Posterior vena cava (tissue), 2 donors: ENCODE measurements at regions not wholly inside any gene's neighbourhood (a gene's known extent, or its start where the extent isn't known, plus 50 kb on each side); places are given as distances from the start of the nearest gene placed in this dataset.

Source experiments
- DNase-seq: peaks from one replicate; pipeline ENCODE4 v3.0.0-alpha.2; 2020; ENCODE audit warnings: low spot score
- intact Hi-C, 2 donors: fragments of 100-400 bp; cut with DNase I; formaldehyde crosslinking; loops; one replicate each; pipeline versions ENCODE4 v1.14.1 to v1.14.2; 2022 to 2023
- donor health status: DM: yes; HTN: yes; CAD: no.
- donor health status: DM: yes; HTN: yes; CAD: no.

- intact Hi-C loops = no loop called here
- no peak for DNase-seq
Measured at GRCh38 chr2:236400046-236400574, 135.9 kb upstream of the ASB18 start.

GRCh38 chr2:236400594-236401360 is 136.6 kb upstream of the ASB18 start:
- no peak for DNase-seq
- intact Hi-C loops = no loop called here

- peak; percentile 54 for DNase-seq
- intact Hi-C loops = no loop called here
Measured at GRCh38 chr2:236402033-236402790, 138.0 kb upstream of the ASB18 start.

- intact Hi-C loops = no loop called here
- peak; percentile 61 for DNase-seq
Measured at GRCh38 chr2:236403125-236403524, 138.9 kb upstream of the ASB18 start.

- DNase-seq = peak; percentile 44
Measured at GRCh38 chr2:236403811-236404210, 139.6 kb upstream of the ASB18 start.

GRCh38 chr2:236404346-236404745 is 140.1 kb upstream of the ASB18 start:
- intact Hi-C loops = no loop called here
- DNase-seq = peak; percentile 73

More at GRCh38 chr2:236403811-236404210, 139.6 kb upstream of the ASB18 start:
- intact Hi-C loops = no loop called here

- DNase-seq = no peak
- intact Hi-C loops = no loop called here
Measured at GRCh38 chr2:236405357-236405756, 141.2 kb upstream of the ASB18 start.

GRCh38 chr2:236408090-236408489 is 143.9 kb upstream of the ASB18 start:
- intact Hi-C loops = no loop called here
- DNase-seq = no peak

- intact Hi-C loops = no loop called here
- no peak for DNase-seq
Measured at GRCh38 chr2:236408786-236409185, 144.6 kb upstream of the ASB18 start.

- intact Hi-C loops = no loop called here
- no peak for DNase-seq
Measured at GRCh38 chr2:236415684-236416444, 151.7 kb upstream of the ASB18 start.

GRCh38 chr2:236417150-236417549 is 152.5 kb upstream of the ACKR3 start:
- no peak for DNase-seq
- intact Hi-C loops = no loop called here

GRCh38 chr2:236430584-236430983 is 139.0 kb upstream of the ACKR3 start:
- intact Hi-C loops = no loop called here
- no peak for DNase-seq

GRCh38 chr2:236434593-236434992 is 135.0 kb upstream of the ACKR3 start:
- DNase-seq = no peak
- intact Hi-C loops = no loop called here

- DNase-seq = no peak
- intact Hi-C loops = no loop called here
Measured at GRCh38 chr2:236440110-236440881, 129.3 kb upstream of the ACKR3 start.

GRCh38 chr2:236444187-236444586 is 125.4 kb upstream of the ACKR3 start:
- DNase-seq = no peak
- intact Hi-C loops = no loop called here

GRCh38 chr2:236445678-236446077 is 123.9 kb upstream of the ACKR3 start:
- intact Hi-C loops = no loop called here
- no peak for DNase-seq

- no peak for DNase-seq
- intact Hi-C loops = no loop called here
Measured at GRCh38 chr2:236446521-236446920, 123.1 kb upstream of the ACKR3 start.

GRCh38 chr2:236449167-236449761 is 120.4 kb upstream of the ACKR3 start:
- intact Hi-C loops = no loop called here
- DNase-seq = no peak

- DNase-seq = no peak
- intact Hi-C loops = no loop called here
Measured at GRCh38 chr2:236452238-236452637, 117.4 kb upstream of the ACKR3 start.
